NCI-H510A (cell line): ENCODE measurements at regions not wholly inside any gene's neighbourhood (a gene's known extent, or its start where the extent isn't known, plus 50 kb on each side); places are given as distances from the start of the nearest gene placed in this dataset.
"Not testable (repeated sequence)": the region's sequence is repeated elsewhere in the genome, so short reads cannot be mapped to it uniquely, and the experiment has no call there.

ENCODE experiments used
- DNase-seq: peaks from one replicate; lab custom pipeline; 2025; lab: John Stamatoyannopoulos, UW

DNA sequence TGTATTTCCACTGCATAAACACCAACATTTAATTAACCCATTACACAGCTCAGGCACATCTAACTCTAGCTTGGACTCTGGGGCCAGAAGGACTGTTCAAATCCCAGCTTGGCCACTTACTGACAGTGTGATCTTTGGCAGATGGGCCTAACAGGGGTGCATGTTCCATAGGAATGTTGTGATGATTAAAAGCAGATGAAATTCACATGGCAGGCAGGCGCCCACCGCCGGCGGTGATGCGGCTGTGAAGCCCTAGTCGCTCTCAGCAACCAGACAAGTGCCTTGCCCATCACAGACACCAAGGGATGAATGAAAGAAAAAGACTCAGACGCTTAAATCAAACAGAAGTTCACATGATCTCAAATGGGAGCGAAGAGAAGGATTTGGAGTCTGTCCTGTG, 84.6 kb upstream of the WSB1 start:
- no peak for DNase-seq

DNA sequence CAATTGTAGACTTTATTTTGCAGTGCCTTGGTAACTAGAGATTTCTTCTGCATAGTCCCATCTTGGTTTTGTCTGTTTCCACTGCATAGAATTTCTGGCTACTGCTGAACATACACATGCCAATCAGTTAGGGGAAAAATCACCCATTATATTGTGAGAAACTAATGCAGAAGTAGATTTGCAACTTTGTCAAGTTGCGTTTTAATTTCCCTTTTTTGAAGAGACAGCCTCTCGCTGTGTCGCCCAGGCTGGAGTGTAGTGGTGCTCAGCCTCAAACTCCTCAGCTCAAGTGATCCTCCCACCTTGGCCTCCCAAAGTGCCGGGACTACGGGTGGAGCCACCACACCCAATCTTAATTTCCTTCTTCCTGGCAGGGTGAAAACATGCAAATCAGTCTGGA, 83.1 kb upstream of the WSB1 start:
- not testable (repeated sequence) for DNase-seq

DNA sequence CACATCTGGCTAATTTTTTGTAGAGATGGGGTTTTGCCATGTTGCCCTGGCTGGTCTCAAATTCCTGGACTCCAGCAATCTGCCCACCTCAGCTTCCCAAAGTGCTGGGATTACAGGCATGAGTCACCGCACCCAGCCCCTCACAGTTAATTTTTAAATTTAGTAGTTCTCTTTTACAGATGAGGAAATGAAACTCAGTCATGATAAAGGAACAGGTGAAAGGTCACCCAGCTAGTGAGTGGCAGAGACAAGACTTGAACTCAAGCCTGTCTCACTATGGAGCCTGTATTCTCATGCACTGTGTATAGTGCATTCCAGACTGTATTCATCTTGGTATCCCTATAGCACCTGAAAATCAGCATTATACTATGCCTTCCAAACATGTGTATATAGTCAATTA, 77.1 kb upstream of the WSB1 start:
- no peak for DNase-seq

DNA sequence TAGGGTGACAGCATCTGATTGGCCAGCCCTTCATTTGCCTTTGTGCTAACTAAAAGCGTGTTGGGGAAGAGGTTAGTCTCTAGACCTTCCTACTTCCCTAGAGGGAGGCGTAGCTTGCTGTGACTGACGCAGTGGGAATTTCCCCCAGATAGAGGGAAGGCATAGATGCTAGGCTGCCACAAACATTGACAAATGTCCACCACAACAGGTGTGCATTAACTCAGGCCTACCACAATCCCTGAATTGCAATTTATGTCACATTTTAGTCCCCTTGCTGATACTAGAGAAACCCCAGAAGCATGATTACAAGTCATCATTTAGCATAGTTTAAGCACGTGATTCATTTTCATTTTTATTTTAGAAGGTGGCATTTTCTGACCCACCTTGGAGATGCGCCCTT, 76.3 kb upstream of the WSB1 start:
- no peak for DNase-seq

DNA sequence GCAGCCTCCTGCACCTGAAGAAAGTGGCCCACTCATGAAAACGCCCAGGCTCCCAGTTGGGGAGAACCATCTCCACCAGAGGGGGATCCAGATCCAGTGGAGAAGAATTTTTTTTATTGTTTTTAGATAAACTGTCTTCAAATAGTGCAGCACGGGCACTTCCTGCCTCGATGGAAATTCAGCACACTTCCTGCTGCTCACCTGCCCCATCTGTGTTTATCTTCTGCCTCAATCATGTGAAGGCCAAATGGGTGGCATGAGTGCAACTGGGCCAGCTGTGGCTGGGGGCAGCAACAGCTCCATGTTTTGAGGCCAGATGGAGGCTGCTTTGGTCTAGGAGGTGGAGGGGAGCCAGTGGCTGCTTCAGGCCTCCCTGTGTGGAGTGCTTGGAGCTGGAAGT, 75.9 kb upstream of the WSB1 start:
- no peak for DNase-seq

DNA sequence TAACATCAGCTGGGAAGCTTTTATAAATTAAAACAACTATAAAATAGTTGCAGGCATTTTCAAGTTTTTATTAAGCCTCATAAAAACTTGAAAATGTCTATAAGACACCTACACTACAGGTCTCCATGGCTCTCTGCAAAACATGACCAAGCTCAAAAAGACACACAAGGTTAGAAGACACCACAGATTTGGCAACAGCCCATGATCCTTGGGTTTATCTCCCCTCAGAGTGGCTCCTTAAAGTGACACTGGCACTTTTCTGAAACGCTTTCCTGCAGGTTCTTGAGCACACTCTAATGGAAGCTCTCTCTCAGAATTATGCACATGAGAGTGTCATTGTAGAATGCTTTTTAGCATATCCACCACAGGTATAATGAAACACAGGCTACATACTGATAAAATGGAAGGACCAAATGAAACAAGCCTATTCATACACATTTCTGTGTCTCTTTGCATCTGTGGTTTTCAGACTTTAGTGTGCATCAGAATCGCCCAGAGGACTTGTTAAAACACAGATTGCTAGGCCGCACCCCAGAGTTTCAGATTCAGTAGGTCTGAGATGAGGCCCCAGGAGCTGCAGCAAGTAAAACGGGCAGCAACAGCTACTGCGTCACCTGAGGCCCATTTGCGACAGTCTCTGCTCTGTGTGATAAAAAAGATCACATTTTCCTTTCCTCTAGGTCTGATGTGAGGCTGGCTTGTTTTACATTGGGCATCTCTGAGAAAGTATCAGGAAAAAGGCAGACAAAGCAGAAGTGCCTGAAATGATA, 75.0 kb upstream of the WSB1 start:
- DNase-seq, result no peak

DNA sequence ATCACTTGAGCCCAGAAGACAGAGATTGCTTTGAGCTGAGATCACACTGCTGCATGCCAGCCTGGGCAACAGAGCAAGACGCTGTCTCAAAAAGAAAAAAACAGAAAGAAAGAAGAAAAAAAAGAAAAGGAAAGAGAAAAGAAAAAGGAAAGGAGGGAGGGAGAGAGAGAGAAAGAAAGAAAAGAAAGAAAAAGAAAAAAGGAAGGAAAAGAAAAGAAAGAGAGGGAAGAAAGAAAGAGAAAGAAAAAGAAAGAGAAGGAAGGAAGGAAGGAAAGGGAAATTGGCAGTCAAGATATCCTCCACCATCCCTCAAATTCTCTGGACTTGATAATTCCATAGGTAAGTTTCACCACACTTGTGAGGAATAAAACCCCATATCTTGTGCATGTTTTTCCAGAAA, 71.4 kb upstream of the WSB1 start:
- DNase-seq, result no peak

DNA sequence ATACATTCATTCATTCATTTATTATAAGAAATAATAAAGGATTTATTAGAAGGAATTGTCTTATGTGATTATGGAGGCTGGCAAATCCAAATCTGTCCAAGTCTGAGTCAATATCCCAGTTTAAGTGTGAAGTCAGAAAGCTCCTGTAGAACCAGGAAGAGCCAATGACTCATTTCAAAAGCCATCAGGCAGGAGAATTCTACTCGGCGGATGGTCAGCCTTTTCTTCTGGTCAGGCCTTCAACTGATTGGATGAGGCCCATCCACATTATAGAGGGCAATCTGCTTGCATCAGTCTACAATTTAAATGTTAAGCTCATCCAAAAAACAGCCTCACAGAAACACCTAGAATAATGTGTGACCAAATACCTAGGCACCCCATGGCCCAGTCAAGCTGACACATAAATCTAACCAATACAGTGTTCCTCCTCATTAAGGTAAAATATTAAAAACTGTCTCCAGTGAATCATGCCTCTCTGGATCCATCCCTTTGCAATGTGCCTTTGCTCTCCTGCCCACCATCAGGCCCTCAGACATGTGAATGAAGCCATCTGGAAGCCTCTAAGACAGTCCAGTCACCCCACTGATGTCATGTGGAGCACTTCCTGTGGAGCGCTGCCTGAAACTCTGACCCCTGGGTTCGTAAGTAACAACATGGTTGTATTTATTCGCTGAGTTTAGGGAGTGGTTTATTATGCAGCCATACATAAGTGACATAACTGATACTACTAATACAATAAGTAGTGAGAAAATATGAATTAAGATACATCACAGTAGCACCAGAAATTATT, 69.2 kb upstream of the WSB1 start:
- no peak for DNase-seq

DNA sequence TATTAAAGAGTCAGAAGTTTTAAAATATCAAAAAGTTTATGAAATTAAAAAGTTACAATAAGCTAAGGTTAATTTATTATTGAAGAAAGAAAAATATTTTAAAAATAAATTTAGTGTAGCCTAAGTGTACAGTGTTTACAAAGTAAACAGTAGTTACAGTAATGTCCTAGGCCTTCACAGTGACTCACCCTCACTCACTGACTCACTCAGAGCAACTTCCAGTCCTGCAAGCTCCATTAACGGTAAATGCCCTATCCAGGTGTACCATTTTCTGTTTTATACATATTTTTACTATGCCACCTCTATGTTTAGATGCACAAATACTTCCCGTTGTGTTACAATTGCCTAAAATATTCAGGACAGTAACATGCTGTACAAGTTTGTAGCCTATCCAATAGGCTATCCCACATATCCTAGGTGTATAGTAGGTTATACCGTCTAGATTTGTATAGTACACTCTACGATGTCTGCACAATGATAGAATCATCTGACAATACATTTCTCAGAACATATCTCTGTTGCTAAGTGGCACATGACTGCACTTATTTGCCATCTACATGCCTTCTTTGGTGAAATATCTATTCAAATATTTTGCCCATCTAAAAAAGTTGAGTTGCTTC, 67.2 kb upstream of the WSB1 start:
- DNase-seq, result no peak

DNA sequence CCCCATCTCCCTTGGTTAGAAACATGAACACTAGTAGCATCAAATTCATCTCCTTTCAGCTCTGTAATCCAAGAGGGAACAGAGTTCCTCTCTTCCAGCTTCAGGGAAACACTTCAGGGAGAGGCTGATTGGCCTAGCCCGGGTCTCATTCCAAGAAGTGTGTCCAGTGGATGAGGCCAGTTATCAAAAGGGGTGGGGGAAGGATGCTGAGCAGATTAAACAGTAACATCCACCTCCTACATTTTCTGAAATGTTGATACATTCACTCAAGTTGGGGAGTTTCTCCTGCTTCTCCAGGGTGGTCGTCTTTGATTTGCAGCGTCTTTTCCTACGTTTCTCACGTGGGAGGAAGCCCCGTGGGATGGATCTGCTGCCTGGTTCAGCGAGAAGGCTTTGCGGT, 62.9 kb upstream of the WSB1 start:
- DNase-seq, result no peak

DNA sequence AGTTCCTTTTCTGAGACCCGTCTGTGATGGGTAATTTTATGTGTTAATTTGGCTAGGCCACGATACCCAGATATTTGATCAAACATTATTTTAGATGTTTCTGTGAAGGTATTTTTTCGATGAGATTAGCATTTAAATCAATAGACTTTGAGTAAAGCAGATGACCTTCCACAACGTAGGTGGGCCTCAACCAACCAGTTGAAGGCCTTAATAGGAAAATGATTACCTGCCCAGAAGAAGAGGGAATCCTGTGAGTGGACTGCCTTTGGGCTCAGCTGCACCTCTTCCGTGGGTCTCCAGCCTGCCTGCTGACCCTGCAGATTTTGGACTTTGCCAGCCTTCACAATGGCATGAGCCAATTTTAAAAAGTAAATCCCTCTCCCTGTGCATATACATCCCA, 61.6 kb upstream of the WSB1 start:
- no peak for DNase-seq

DNA sequence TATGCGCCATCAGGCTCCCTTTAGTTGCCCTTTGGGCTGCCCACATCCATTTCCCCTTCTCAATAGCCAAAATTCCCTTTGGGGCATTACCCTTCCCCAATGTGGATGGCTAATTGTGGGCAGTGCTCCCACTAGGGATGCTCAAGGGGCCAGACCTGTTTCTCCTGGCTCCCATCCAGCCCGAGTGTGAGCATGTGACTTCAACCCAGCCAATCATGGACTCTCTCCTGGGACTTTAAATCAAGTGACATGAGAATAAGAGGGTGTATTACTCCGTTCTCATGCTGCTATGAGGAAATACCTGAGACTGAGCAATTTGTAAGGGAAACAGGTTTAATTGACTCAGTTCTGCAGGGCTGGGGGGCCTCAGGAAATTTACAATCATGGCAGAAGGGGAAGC, 60.9 kb upstream of the WSB1 start:
- no peak for DNase-seq

DNA sequence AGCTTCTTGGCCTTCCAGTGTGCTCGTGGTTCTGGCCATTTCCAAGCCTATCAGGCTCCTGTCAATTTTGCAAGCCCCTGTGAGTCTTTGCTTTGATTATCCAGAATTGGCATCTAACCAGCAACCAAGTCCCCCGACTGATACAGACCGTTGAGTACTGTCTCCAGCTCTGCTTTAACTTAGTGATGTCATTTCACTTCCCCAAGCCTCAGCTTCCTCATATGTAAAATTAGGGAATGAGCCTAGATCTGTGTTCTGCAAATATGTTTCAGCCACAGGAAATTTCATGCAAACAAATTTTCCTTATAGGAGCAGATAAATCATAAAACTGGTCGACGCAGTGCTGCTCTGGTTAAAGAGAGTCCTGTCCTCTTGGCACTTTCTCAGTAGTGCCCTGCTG, 60.1 kb upstream of the WSB1 start:
- DNase-seq, result no peak

DNA sequence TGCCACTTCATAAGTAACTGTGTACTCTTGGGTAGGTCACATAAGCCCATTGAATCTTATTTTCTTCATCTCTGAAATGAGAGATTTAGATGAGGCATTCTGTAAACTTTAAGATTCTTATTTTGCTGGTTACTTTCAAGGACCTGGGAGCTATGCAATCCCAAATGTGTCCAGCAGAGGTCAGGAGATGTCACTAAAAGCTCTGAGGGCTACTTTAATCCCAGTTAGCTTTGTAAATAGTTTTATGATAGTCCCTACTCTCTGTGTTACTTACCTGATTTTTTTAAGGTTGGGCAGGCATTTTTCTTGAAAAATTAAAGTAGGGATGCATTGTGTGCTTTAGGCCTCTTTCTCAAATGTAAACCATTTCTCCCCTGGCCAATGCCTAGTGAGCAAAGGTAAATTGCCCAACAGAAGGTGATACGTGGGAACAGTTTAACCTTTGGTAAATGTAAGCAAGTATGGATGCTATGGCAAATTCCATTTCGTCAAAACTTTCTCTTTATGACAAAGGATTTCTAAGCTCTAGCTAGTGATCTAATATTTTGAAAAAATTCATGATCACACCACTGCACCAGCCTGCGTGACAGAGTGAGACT, 57.1 kb upstream of the WSB1 start:
- no peak for DNase-seq

DNA sequence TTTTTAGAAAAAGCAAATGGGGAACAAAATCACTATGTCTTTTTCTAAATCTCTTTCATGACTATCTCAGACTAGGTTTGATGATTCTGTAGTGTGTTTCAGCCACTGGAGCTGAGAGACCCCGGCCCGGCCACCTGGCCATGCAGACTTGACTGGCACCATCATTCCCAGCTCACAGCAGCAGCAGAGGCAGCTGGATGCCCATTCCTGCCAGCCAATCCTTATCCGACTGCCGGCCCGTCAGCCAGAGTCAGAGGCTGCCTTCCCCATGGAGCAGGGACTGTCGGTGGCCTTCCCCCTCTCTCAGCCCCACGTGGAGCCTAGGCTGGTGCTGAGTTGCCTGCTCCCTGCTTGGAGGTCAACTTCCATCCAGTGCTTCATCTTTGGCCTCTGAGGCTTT, 56.0 kb upstream of the WSB1 start:
- DNase-seq, result no peak

DNA sequence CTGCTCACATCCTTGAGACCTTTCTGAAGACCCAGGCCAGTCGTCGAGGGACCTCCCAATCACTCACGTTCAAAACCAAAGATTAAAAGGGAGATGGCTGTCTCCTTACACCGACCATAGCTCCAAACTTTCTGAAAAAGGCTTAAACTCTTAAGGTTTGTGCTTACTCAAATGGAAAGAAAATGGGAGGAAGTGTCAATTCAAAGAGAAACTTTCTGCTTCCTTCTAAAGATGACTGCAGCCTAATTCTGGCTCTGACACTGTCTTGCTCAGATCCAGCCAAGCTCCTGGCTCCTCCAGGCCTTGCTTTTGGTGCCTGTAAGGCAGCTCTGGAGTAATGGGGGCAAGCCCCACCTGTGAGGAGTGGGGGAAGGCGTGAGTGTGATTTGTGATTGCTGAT, 54.9 kb upstream of the WSB1 start:
- no peak for DNase-seq

DNA sequence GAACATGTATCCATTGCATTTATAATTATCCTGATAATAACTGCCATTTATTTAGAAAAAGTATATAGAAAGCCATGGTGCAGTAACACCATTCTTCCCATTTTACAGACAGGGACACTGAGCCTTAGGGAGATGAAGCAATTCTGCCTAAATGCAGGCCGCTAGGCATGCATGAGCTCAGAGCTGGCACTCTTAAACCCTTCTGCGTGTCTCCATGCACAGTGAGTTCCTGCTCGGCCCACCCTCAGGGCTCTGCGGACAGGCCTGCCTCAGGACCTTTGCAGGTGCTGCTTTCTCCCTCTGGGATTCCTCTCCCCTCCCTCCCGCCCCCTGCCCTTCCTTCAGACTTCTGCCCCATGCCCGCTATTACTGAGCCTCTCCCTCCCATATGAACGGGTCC, 54.3 kb upstream of the WSB1 start:
- no peak for DNase-seq

DNA sequence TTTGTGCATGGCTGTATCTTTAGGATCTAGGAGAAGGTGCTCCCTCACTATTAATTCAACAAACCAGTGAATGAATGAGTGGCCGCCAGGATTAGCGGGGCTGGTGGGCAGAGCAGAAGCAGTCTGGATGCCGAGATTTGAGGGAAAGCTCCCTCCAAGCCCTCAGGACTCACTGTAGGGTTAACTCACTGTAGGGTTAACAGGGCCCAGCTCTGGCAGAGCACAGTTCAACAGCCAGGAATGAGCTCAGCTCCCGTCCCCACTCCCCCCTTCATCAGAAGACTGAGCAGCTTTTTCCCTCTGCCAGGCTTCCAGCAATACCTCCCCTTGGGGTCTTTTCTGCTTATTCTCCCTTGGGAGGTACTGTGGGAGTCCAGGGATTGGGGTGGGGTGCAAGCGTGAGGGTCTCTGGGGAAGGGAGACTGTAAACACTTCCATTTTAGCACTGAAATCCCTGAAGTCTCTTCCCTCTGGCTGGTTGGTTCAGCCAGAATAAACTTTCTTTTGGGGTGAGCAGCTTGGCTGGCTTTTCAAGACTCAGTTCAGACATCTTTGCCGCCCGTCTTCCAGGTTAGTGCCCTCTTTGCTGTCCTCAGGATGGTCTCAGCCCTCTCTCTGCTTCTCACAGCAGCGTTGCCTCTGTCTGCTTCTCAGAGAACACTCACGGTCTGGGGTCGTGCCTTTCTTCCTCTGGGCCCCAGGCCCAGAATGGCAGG, 53.7 kb upstream of the WSB1 start:
- DNase-seq, result no peak

DNA sequence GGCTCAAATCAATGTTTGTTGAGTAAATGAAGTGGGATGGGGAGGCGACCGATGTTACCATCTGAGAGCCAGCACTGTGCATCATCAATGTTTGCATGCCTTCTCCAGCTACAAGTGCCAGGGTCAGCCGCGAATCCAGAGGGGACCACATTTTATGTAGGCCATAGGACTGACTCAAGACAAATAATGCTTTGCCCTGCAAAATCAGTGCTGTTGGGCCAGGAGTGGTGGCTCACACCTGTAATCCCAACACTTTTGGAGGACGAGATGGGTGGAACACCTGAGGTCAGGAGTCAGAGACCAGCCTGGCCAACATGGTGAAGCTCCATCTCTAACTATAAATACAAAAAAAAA, 53.1 kb upstream of the WSB1 start:
- DNase-seq, result no peak

DNA sequence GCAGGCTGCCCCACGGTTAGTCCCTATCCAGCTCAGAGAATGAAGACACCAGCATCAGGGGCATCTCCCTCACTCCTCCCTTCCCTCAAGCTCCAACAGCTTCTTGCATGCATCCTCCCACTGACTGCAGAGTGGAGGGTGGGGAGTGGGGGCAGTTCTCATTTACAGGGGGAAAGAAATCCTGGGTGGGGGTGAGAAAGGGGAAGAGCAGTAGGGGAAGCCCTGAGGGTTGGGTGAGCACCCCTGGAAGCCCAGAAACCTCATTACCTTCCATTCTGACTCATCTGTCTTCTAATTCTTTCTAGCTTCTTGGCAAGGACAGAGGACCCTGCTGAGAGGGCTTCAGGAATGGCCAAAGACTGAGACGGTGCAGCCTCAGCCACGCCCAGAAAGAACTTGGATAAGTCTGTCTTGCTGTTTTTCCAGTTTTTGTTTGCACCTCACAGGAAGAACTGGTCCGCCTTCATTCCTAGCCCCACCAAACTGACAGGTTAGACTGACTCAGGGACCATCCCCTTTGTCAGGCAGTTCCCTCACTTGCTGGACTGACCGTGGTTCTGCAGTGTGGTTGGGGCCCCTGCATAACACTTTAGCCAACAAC, 52.5 kb upstream of the WSB1 start:
- DNase-seq, result no peak

DNA sequence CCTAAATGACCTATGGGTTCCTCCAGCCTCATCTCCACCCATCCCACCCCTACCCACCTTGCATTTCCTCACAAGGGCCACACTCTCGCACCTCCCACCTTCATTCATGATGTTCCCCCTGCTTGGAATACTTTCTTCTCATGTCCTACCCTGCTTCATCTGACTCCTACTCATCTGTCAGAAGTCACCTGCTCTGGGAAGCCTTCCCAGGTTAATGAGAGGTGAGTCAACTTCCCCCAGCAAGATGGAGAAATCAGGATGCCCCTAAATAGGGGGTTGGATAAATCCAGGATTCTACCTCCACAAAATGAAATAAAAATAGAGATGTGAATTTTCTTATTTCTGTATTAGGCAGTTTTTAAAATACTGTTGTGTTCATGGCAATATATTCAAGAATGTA, 51.0 kb upstream of the WSB1 start:
- DNase-seq, result no peak

DNA sequence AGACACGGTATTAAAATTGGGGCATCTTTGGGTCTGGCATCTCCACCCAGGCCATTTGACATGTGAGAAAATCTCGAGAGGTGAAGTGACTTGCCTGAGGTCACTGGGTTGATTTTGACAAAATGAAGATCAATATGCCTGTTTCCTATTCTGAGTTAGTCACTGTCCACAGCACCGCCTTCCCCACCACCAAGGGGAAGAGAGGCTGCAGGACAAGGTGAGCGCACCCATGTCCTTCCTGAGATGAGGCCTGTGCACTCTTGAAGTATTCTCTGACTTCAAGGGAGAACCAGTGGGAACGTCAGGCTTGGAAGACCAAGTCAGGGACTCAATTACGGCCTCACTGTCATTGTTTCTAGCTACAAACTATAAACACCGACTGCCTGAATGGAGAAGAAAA, 49.9 kb upstream of the WSB1 start:
- DNase-seq, result no peak
